PFSK-1 (cell line): ENCODE measurements at regions not wholly inside any gene's neighbourhood (a gene's known extent, or its start where the extent isn't known, plus 50 kb on each side); places are given as distances from the start of the nearest gene placed in this dataset.

Experiments
- FOXP2 ChIP-seq: optimal IDR thresholded peaks from 2 replicates; pipeline ENCODE3; 2011; ENCODE audit warnings: borderline replicate concordance, control low read depth, inconsistent platforms; ENCODE audit not compliant: insufficient read depth; ENCODE audit errors: extremely low read length, extremely low read depth
- POLR2AphosphoS5 ChIP-seq: IDR thresholded peaks from 2 replicates; pipeline ENCODE4 v1.6.1; 2012; ENCODE audit warnings: low read depth, mild to moderate bottlenecking, control low read depth, low read length, moderate library complexity
- REST ChIP-seq, 2 experiments: IDR thresholded peaks; 2 replicates each; pipeline versions ENCODE4 v1.6.1 to v1.8.0; 2011 to 2012; ENCODE audit warnings: low read depth in 2 of 2, low read length in 2 of 2, control low read depth in 1 of 2, inconsistent platforms in 1 of 2, mild to moderate bottlenecking in 1 of 2, moderate library complexity in 1 of 2; ENCODE audit not compliant: insufficient read depth in 1 of 2
- SIN3A ChIP-seq: IDR thresholded peaks from 2 replicates; pipeline ENCODE4 v1.6.1; 2012; ENCODE audit warnings: mild to moderate bottlenecking, low read length, moderate library complexity, borderline replicate concordance; ENCODE audit not compliant: insufficient read depth
- TAF1 ChIP-seq: IDR thresholded peaks from 2 replicates; pipeline ENCODE4 v1.6.1; 2012; ENCODE audit warnings: low read length, control low read depth, borderline replicate concordance; ENCODE audit not compliant: insufficient read depth

- TF ChIP-seq FOXP2 (no peak), POLR2AphosphoS5 (no peak), REST (IDR thresholded peaks at IDR 0.05; ENCODE audit: insufficient read depth in 1 of 2, low read depth in 2 of 2, low read length in 2 of 2) (no peak), TAF1 (no peak), SIN3A (no peak)
These were observed 127.2 kb upstream of the DAAM1 start for GRCh38 chr14:59061292-59061691.

GRCh38 chr14:59063259-59063658 is 125.2 kb upstream of the DAAM1 start:
- TF ChIP-seq POLR2AphosphoS5 (no peak), REST (IDR thresholded peaks at IDR 0.05; ENCODE audit: insufficient read depth in 1 of 2, low read depth in 2 of 2, low read length in 2 of 2) (no peak), TAF1 (no peak)

GRCh38 chr14:59067127-59067894 is 121.2 kb upstream of the DAAM1 start:
- no peak for TF ChIP-seq POLR2AphosphoS5
- no peak for TF ChIP-seq TAF1
- TF ChIP-seq FOXP2: no peak
- no peak for TF ChIP-seq REST (IDR thresholded peaks at IDR 0.05; ENCODE audit: insufficient read depth in 1 of 2, low read depth in 2 of 2, low read length in 2 of 2)
- TF ChIP-seq SIN3A: no peak

- TF ChIP-seq POLR2AphosphoS5 (no peak), FOXP2 (no peak), TAF1 (no peak), SIN3A (no peak), REST (IDR thresholded peaks at IDR 0.05; ENCODE audit: insufficient read depth in 1 of 2, low read depth in 2 of 2, low read length in 2 of 2) (no peak)
These were observed 119.2 kb upstream of the DAAM1 start for GRCh38 chr14:59069163-59069854.

- TF ChIP-seq REST (IDR thresholded peaks at IDR 0.05; ENCODE audit: insufficient read depth in 1 of 2, low read depth in 2 of 2, low read length in 2 of 2): no peak
- no peak for TF ChIP-seq TAF1
- no peak for TF ChIP-seq FOXP2
- TF ChIP-seq SIN3A: no peak
- TF ChIP-seq POLR2AphosphoS5: no peak
These were observed 113.0 kb upstream of the DAAM1 start for GRCh38 chr14:59075506-59075905.
